ENCODE measurements at regions not wholly inside any gene's neighbourhood (a gene's known extent, or its start where the extent isn't known, plus 50 kb on each side); places are given as distances from the start of the nearest gene placed in this dataset.
A peak's percentile ranks its signal among the peaks of the same experiment; 100 is the strongest.

- H3K27me3 ChIP-seq (ENCODE audit: insufficient read depth in 3 of 3, low read length in 2 of 3), result no peaks in the 10 kb centered on the region
- H3K27ac ChIP-seq, result no peak overlapping the region
- no peak for ATAC-seq
- intact Hi-C loops (cut with DNase I), result no loop called here
- no peak for TF ChIP-seq CTCF (IDR thresholded peaks at IDR 0.05)
- H3K36me3 ChIP-seq (ENCODE audit: insufficient read depth in 1 of 2, low read depth in 1 of 2), result no peaks in the 10 kb centered on the region
- no peak overlapping the region for H3K4me3 ChIP-seq
- H3K4me1 ChIP-seq, result no peaks in the 10 kb centered on the region
- DNase-seq, result no peak
- no peaks in the 10 kb centered on the region for H3K9me3 ChIP-seq
Measured at GRCh38 chr2:186307871-186308270, 178.2 kb upstream of the ZC3H15 start.

GRCh38 chr2:186308347-186308746 lies 177.7 kb upstream of the ZC3H15 start:
- ATAC-seq, result peak in 1 of 4 donors; percentile 48
- 41 to 51% (median 45%) methylated on average over 1 of the region's 1 CpG for WGBS, 3 donors

GRCh38 chr2:186309901-186310300 lies 176.2 kb upstream of the ZC3H15 start:
- no peak for ATAC-seq
- no peak for DNase-seq
- Histone ChIP-seq H3K9me3 (no peaks in the 10 kb centered on the region), H3K27ac (no peak overlapping the region), H3K4me3 (no peak overlapping the region), H3K27me3 (ENCODE audit: insufficient read depth in 3 of 3, low read length in 2 of 3) (no peaks in the 10 kb centered on the region), H3K36me3 (ENCODE audit: insufficient read depth in 1 of 2, low read depth in 1 of 2) (no peaks in the 10 kb centered on the region), H3K4me1 (no peaks in the 10 kb centered on the region)
- no peak for TF ChIP-seq CTCF (IDR thresholded peaks at IDR 0.05)
- WGBS, 3 donors, result 49 to 62% (median 58%) methylated on average over 2 of the region's 2 CpGs
- intact Hi-C loops (cut with DNase I), result no loop called here

More at GRCh38 chr2:186308347-186308746, 177.7 kb upstream of the ZC3H15 start:
- H3K36me3 ChIP-seq (ENCODE audit: insufficient read depth in 1 of 2, low read depth in 1 of 2), result no peaks in the 10 kb centered on the region
- no peak for DNase-seq
- no peak overlapping the region for H3K4me3 ChIP-seq
- H3K27ac ChIP-seq, result no peak overlapping the region
- intact Hi-C loops (cut with DNase I), result no loop called here
- no peaks in the 10 kb centered on the region for H3K4me1 ChIP-seq
- H3K27me3 ChIP-seq (ENCODE audit: insufficient read depth in 3 of 3, low read length in 2 of 3), result no peaks in the 10 kb centered on the region
- H3K9me3 ChIP-seq, result no peaks in the 10 kb centered on the region
- no peak for TF ChIP-seq CTCF (IDR thresholded peaks at IDR 0.05)

- Histone ChIP-seq H3K9me3 (no peaks in the 10 kb centered on the region), H3K36me3 (ENCODE audit: insufficient read depth in 1 of 2, low read depth in 1 of 2) (no peaks in the 10 kb centered on the region), H3K4me3 (no peak overlapping the region), H3K4me1 (no peaks in the 10 kb centered on the region), H3K27me3 (ENCODE audit: insufficient read depth in 3 of 3, low read length in 2 of 3) (no peaks in the 10 kb centered on the region), H3K27ac (no peak overlapping the region)
- DNase-seq, result no peak
- WGBS, 3 donors, result 92 to 97% (median 93%) methylated on average over 2 of the region's 2 CpGs
- no peak for TF ChIP-seq CTCF (IDR thresholded peaks at IDR 0.05)
- intact Hi-C loops (cut with DNase I), result no loop called here
- no peak for ATAC-seq
Measured at GRCh38 chr2:186319105-186319504, 167.0 kb upstream of the ZC3H15 start.

- no peaks in the 10 kb centered on the region for H3K27me3 ChIP-seq (ENCODE audit: insufficient read depth in 3 of 3, low read length in 2 of 3)
- ATAC-seq (peak in 1 of 4 donors; percentile 42), DNase-seq (no peak)
- H3K4me3 ChIP-seq, result no peak overlapping the region
- no peak overlapping the region for H3K27ac ChIP-seq
- H3K36me3 ChIP-seq (ENCODE audit: insufficient read depth in 1 of 2, low read depth in 1 of 2), result no peaks in the 10 kb centered on the region
- WGBS, 3 donors, result 78 to 90% (median 86%) methylated on average over 2 of the region's 2 CpGs
- no peaks in the 10 kb centered on the region for H3K9me3 ChIP-seq
- H3K4me1 ChIP-seq, result no peaks in the 10 kb centered on the region
- intact Hi-C loops (cut with DNase I), result no loop called here
- TF ChIP-seq CTCF (IDR thresholded peaks at IDR 0.05), result no peak
Measured at GRCh38 chr2:186325827-186326535, 160.1 kb upstream of the ZC3H15 start.
